Body of pancreas (tissue), 4 donors: ENCODE measurements at regions not wholly inside any gene's neighbourhood (a gene's known extent, or its start where the extent isn't known, plus 50 kb on each side); places are given as distances from the start of the nearest gene placed in this dataset.

Experiments
- POLR2A ChIP-seq, 3 donors: fragments of 450-650 bp; IDR thresholded peaks; one replicate each; pipeline ENCODE4 v1.6.1; 2016; ENCODE audit warnings: antibody characterized with exemption in 3 of 3, mild to moderate bottlenecking in 2 of 3
- TF ChIP-seq, protein P1 (sequence below), 7 experiments: fragments of 450-650 bp in 4 of 7; fragments of 200-600 bp in 3 of 7; sonication (generic) in 3 of 7; IDR thresholded peaks; one replicate each; pipeline ENCODE4 v1.5.1; 2016 to 2019; ENCODE audit warnings: antibody characterized with exemption in 7 of 7

DNA sequence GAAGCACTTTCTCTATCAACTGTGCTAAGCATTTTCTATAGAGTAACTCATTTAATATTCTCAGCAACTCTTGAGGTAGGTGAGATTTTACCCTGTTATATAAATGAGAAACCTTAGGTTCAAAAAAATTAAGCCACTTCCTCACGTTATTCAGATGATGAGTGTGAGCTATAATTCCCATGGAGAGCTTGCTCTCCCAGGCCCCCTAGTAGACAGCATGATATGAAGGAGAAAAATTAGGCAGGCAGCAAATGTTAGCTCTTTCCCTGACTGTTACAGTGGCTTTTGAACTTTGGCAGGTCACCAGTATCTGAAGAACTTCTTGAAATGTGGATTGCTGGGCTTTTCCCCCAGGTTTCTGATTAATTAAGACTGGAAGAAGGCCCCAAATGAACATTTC is 753.1 kb downstream of the NCAM2 start:
- TF ChIP-seq, protein P1, sequence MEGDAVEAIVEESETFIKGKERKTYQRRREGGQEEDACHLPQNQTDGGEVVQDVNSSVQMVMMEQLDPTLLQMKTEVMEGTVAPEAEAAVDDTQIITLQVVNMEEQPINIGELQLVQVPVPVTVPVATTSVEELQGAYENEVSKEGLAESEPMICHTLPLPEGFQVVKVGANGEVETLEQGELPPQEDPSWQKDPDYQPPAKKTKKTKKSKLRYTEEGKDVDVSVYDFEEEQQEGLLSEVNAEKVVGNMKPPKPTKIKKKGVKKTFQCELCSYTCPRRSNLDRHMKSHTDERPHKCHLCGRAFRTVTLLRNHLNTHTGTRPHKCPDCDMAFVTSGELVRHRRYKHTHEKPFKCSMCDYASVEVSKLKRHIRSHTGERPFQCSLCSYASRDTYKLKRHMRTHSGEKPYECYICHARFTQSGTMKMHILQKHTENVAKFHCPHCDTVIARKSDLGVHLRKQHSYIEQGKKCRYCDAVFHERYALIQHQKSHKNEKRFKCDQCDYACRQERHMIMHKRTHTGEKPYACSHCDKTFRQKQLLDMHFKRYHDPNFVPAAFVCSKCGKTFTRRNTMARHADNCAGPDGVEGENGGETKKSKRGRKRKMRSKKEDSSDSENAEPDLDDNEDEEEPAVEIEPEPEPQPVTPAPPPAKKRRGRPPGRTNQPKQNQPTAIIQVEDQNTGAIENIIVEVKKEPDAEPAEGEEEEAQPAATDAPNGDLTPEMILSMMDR (IDR thresholded peaks at IDR 0.05): peak in 3 of 7 experiments; percentile 17 to 46 (median 46)
- no peak for TF ChIP-seq POLR2A (IDR thresholded peaks at IDR 0.05)
